ENCODE measurements at regions not wholly inside any gene's neighbourhood (a gene's known extent, or its start where the extent isn't known, plus 50 kb on each side); places are given as distances from the start of the nearest gene placed in this dataset.

GRCh38 chr6:41475737-41476357 lies 70.3 kb upstream of the FOXP4 start:
- RAD21 ChIA-PET (ENCODE audit: low non-redundant PET in 1 of 2, low total read pairs in 2 of 2, uncharacterized antibody in 2 of 2, unreplicated experiment in 2 of 2): no interaction called here
- H3K9me2 ChIP-seq (ENCODE audit: insufficient read depth): no peaks in the 10 kb centered on the region
- intact Hi-C loops (cut with micrococcal nuclease): no loop called here
- H2AFZ ChIP-seq (ENCODE audit: low read depth, low read length, poor library complexity, severe bottlenecking): no peak overlapping the region
- POLR2A ChIA-PET: no interaction called here
- no peak for TF ChIP-seq SIN3A (IDR thresholded peaks at IDR 0.05; ENCODE audit: low read depth)
- TF ChIP-seq POLR2AphosphoS5 (IDR thresholded peaks at IDR 0.05; ENCODE audit: low read depth, low read length): no peak
- no peak for TF ChIP-seq YY1 (IDR thresholded peaks at IDR 0.05; ENCODE audit: extremely low read depth, insufficient replicate concordance, low read depth, low read length)
- TF ChIP-seq CTCF (IDR thresholded peaks at IDR 0.05 in 2 of 3, conservative IDR thresholded peaks at IDR 0.05 in 1 of 3; ENCODE audit: borderline replicate concordance in 1 of 3, insufficient read depth in 1 of 3, low read depth in 2 of 3, low read length in 2 of 3): no peak
- no peak for TF ChIP-seq ELF1 (IDR thresholded peaks at IDR 0.05; ENCODE audit: borderline replicate concordance, low read depth)
- no peak for TF ChIP-seq ZFX (IDR thresholded peaks at IDR 0.05)
- no peak for TF ChIP-seq CBX3 (IDR thresholded peaks at IDR 0.05; ENCODE audit: low read depth)
- TF ChIP-seq JUND (IDR thresholded peaks at IDR 0.05): no peak
- ATAC-seq: no peak
- DNase-seq (ENCODE audit: low read depth, low spot score): no peak
- BruUV-seq (replicated peaks): no TSS peak
- H3K27me3 ChIP-seq (ENCODE audit: insufficient read depth, low read length): peaks cover 3% of the 10 kb centered on the region; the same call in 1 of the 2 replicates
- H3K4me2 ChIP-seq (ENCODE audit: low read length): no peak overlapping the region
- CTCF ChIA-PET: no interaction called here
- no peaks in the 10 kb centered on the region for H3K79me2 ChIP-seq (ENCODE audit: insufficient read depth, low read length)
- H3K9me3 ChIP-seq (ENCODE audit: control insufficient read depth in 1 of 2, insufficient read depth in 1 of 2, low read depth in 1 of 2, low read length in 2 of 2): no peaks in the 10 kb centered on the region
- H3K4me3 ChIP-seq (replicated peaks in 1 of 2; ENCODE audit: low read depth in 1 of 2, low read length in 2 of 2): no peak overlapping the region
- no peaks in the 10 kb centered on the region for H3K36me3 ChIP-seq (ENCODE audit: control insufficient read depth in 1 of 2, insufficient read depth in 2 of 2, low read length in 2 of 2)
- no peaks in the 10 kb centered on the region for H4K20me1 ChIP-seq (ENCODE audit: insufficient read depth)
- H3K9ac ChIP-seq (ENCODE audit: low read length): no peak overlapping the region
- no peak overlapping the region for H3K27ac ChIP-seq (ENCODE audit: low read depth, low read length)
- H3K4me1 ChIP-seq (ENCODE audit: control insufficient read depth in 1 of 2, insufficient read depth in 2 of 2, low read length in 2 of 2): peaks cover 0 to 8% of the 10 kb centered on the region in 2 experiments; a peak in 2 of 4 replicates

- Histone ChIP-seq H3K9me3 (ENCODE audit: control insufficient read depth in 1 of 2, insufficient read depth in 1 of 2, low read depth in 1 of 2, low read length in 2 of 2) (no peaks in the 10 kb centered on the region), H4K20me1 (ENCODE audit: insufficient read depth) (no peaks in the 10 kb centered on the region), H3K27ac (ENCODE audit: low read depth, low read length) (no peak overlapping the region), H3K79me2 (ENCODE audit: insufficient read depth, low read length) (no peaks in the 10 kb centered on the region), H3K27me3 (ENCODE audit: insufficient read depth, low read length) (peaks cover 3% of the 10 kb centered on the region; the same call in 1 of the 2 replicates), H3K9me2 (ENCODE audit: insufficient read depth) (no peaks in the 10 kb centered on the region), H3K36me3 (ENCODE audit: control insufficient read depth in 1 of 2, insufficient read depth in 2 of 2, low read length in 2 of 2) (no peaks in the 10 kb centered on the region), H3K4me3 (replicated peaks in 1 of 2; ENCODE audit: low read depth in 1 of 2, low read length in 2 of 2) (no peak overlapping the region), H3K9ac (ENCODE audit: low read length) (no peak overlapping the region), H3K4me1 (ENCODE audit: control insufficient read depth in 1 of 2, insufficient read depth in 2 of 2, low read length in 2 of 2) (peaks cover 0 to 3% of the 10 kb centered on the region in 2 experiments; a peak in 2 of 4 replicates), H3K4me2 (ENCODE audit: low read length) (no peak overlapping the region), H2AFZ (ENCODE audit: low read depth, low read length, poor library complexity, severe bottlenecking) (no peak overlapping the region)
- RAD21 ChIA-PET (ENCODE audit: low non-redundant PET in 1 of 2, low total read pairs in 2 of 2, uncharacterized antibody in 2 of 2, unreplicated experiment in 2 of 2): no interaction called here
- no peak for DNase-seq (ENCODE audit: low read depth, low spot score)
- TF ChIP-seq FOSL1 (IDR thresholded peaks at IDR 0.05; ENCODE audit: low read depth): no peak
- no peak for TF ChIP-seq YY1 (IDR thresholded peaks at IDR 0.05; ENCODE audit: extremely low read depth, insufficient replicate concordance, low read depth, low read length)
- TF ChIP-seq ZFX (IDR thresholded peaks at IDR 0.05): no peak
- TF ChIP-seq CTCF (IDR thresholded peaks at IDR 0.05 in 2 of 3, conservative IDR thresholded peaks at IDR 0.05 in 1 of 3; ENCODE audit: borderline replicate concordance in 1 of 3, insufficient read depth in 1 of 3, low read depth in 2 of 3, low read length in 2 of 3): no peak
- no peak for TF ChIP-seq MAX (IDR thresholded peaks at IDR 0.05)
- no peak for TF ChIP-seq ZNF274 (IDR thresholded peaks at IDR 0.05; ENCODE audit: low read depth, low read length)
- TF ChIP-seq EGR1 (IDR thresholded peaks at IDR 0.05; ENCODE audit: low read depth): no peak
- TF ChIP-seq SRF (IDR thresholded peaks at IDR 0.05; ENCODE audit: low read depth): no peak
- no peak for TF ChIP-seq SIN3A (IDR thresholded peaks at IDR 0.05; ENCODE audit: low read depth)
- TF ChIP-seq POLR2AphosphoS5 (IDR thresholded peaks at IDR 0.05; ENCODE audit: low read depth, low read length): no peak
- no peak for TF ChIP-seq CBX3 (IDR thresholded peaks at IDR 0.05; ENCODE audit: low read depth)
- no peak for TF ChIP-seq POLR2A (IDR thresholded peaks at IDR 0.05; ENCODE audit: borderline replicate concordance, extremely low read depth, insufficient read depth, insufficient read length)
- TF ChIP-seq TCF7L2 (IDR thresholded peaks at IDR 0.05; ENCODE audit: borderline replicate concordance, extremely low read depth, insufficient read depth, insufficient read length): no peak
- no peak for TF ChIP-seq ATF3 (IDR thresholded peaks at IDR 0.05)
- TF ChIP-seq JUND (IDR thresholded peaks at IDR 0.05): no peak
- BruUV-seq (replicated peaks): no TSS peak
- POLR2A ChIA-PET: no interaction called here
- CTCF ChIA-PET: no interaction called here
- no peak for ATAC-seq
- intact Hi-C loops (cut with micrococcal nuclease): no loop called here
Measured at GRCh38 chr6:41476401-41476800, 69.8 kb upstream of the FOXP4 start.

Measured in HCT116 (cell line).